Kidney (tissue), 13 donors: ENCODE measurements at regions not wholly inside any gene's neighbourhood (a gene's known extent, or its start where the extent isn't known, plus 50 kb on each side); places are given as distances from the start of the nearest gene placed in this dataset.

Experiments
- DNase-seq, 5 donors: peaks; one replicate each; pipeline ENCODE4 v3.0.0-alpha.2; 2013 to 2020
- FAIRE-seq: peaks from 2 replicates; lab custom pipeline; 2012; peaks lifted over from hg19 to GRCh38; lab: Jason Lieb, UNC
- H3K27ac ChIP-seq, 2 donors: one replicate each; pipeline ENCODE4 v1.7.0; 2013; ENCODE audit warnings: low read depth in 2 of 2, low read length in 2 of 2, inconsistent platforms in 1 of 2
- H3K27me3 ChIP-seq: one replicate; pipeline ENCODE4 v1.7.1; 2013; ENCODE audit warnings: low read length, inconsistent platforms; ENCODE audit not compliant: control insufficient read depth, insufficient read depth
- H3K36me3 ChIP-seq, 3 donors: one replicate each; pipeline versions ENCODE4 v1.7.0 to v1.7.1; 2013; ENCODE audit warnings: low read length in 3 of 3, control low read depth in 1 of 3, inconsistent platforms in 1 of 3; ENCODE audit not compliant: insufficient read depth in 3 of 3, control insufficient read depth in 2 of 3
- H3K4me1 ChIP-seq, 3 donors: one replicate each; pipeline versions ENCODE4 v1.7.0 to v1.7.1; 2013; ENCODE audit warnings: low read length in 3 of 3, inconsistent platforms in 1 of 3, low read depth in 1 of 3; ENCODE audit not compliant: control insufficient read depth in 2 of 3, insufficient read depth in 2 of 3
- H3K4me3 ChIP-seq, 3 donors: one replicate each; pipeline versions ENCODE4 v1.7.0 to v1.8.1; 2013; ENCODE audit warnings: low read length in 3 of 3, control low read depth in 1 of 3, inconsistent platforms in 1 of 3
- H3K9ac ChIP-seq, 3 donors: one replicate each; pipeline versions ENCODE4 v1.7.0 to v1.7.1; 2013; ENCODE audit warnings: low read length in 3 of 3, control low read depth in 1 of 3, inconsistent platforms in 1 of 3
- H3K9me3 ChIP-seq, 3 donors: one replicate each; pipeline versions ENCODE4 v1.7.0 to v1.7.1; 2013; ENCODE audit warnings: low read length in 3 of 3, control low read depth in 1 of 3, inconsistent platforms in 1 of 3; ENCODE audit not compliant: control insufficient read depth in 2 of 3, insufficient read depth in 1 of 3
- intact Hi-C: fragments of 100-400 bp; cut with DNase I; formaldehyde crosslinking; loops from one replicate; pipeline ENCODE4 v1.11.1; 2022
- TF ChIP-seq, protein P1 (sequence below): IDR thresholded peaks from 3 replicates; pipeline ENCODE4 v1.5.1; 2012; ENCODE audit warnings: mild to moderate bottlenecking, moderate library complexity, borderline replicate concordance; ENCODE audit not compliant: insufficient read depth; ENCODE audit errors: extremely low read depth
- donor health status: control.
- donor health status: control.
- donor health status: control.
- donor health status: control.
- donor health status: control.
- donor health status: DM: yes; HTN: yes; CAD: no.
- donor health status: Normal renal cell carcinoma (clear cell type).

DNA sequence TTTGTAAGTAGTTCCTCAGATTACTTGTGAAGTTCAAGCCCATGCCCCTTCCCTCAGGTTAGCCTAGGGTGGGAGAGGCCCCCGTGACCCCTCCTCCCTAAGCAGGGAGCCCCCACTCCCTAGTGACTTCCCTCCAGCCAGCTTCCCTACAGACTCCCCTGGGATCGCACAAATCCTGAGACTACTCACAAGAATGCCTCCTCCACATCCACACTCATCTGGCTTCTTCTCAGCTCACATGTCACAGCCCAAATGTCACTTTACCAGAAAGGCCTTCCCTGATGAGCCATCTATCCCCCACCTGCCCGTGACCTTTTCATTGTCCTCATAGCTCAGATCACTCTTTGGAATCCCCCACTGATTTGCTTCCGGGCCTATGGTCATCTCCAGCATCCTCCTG lies 96.7 kb upstream of the ARAP3 start:
- FAIRE-seq (no peak), DNase-seq (peak in 1 of 5 donors; percentile 21)
- intact Hi-C loops: no loop called here
- Histone ChIP-seq H3K9me3 (no peaks in the 10 kb centered on the region), H3K9ac (no peak overlapping the region), H3K36me3 (no peaks in the 10 kb centered on the region), H3K4me3 (no peak overlapping the region), H3K4me1 (peaks cover 0 to 5% (median 0%) of the 10 kb centered on the region in 3 donors), H3K27me3 (no peaks in the 10 kb centered on the region), H3K27ac (no peak overlapping the region)
- TF ChIP-seq, protein P1, sequence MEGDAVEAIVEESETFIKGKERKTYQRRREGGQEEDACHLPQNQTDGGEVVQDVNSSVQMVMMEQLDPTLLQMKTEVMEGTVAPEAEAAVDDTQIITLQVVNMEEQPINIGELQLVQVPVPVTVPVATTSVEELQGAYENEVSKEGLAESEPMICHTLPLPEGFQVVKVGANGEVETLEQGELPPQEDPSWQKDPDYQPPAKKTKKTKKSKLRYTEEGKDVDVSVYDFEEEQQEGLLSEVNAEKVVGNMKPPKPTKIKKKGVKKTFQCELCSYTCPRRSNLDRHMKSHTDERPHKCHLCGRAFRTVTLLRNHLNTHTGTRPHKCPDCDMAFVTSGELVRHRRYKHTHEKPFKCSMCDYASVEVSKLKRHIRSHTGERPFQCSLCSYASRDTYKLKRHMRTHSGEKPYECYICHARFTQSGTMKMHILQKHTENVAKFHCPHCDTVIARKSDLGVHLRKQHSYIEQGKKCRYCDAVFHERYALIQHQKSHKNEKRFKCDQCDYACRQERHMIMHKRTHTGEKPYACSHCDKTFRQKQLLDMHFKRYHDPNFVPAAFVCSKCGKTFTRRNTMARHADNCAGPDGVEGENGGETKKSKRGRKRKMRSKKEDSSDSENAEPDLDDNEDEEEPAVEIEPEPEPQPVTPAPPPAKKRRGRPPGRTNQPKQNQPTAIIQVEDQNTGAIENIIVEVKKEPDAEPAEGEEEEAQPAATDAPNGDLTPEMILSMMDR: no peak

DNA sequence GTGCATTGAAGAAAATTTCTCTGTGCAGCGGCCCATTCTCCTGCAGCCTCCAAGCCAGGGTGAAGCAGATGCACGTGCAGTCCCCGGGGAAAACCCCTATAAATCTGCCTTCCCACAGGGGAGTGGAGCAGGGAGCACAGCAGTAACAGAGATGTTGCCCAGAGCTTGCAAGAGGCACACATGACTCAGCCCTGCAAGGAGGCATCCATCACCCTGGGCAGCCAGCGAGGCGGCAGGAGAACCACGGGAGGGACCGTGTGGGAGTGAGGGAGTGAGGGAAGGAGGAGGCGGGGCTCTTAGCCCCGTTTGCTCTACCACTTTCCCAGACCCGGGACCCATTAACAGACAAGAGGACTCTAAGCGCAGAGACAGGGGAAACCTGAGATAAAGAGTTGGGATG lies 96.2 kb upstream of the ARAP3 start:
- peaks cover 0 to 2% (median 0%) of the 10 kb centered on the region in 3 donors for H3K4me1 ChIP-seq
- TF ChIP-seq, protein P1: no peak
- DNase-seq (peak; percentile 82 to 92 (median 89)), FAIRE-seq (no peak)
- H3K4me3 ChIP-seq: no peak overlapping the region
- no peaks in the 10 kb centered on the region for H3K27me3 ChIP-seq
- no peaks in the 10 kb centered on the region for H3K36me3 ChIP-seq
- H3K9me3 ChIP-seq: no peaks in the 10 kb centered on the region
- intact Hi-C loops: no loop called here
- no peak overlapping the region for H3K27ac ChIP-seq
- H3K9ac ChIP-seq: no peak overlapping the region

DNA sequence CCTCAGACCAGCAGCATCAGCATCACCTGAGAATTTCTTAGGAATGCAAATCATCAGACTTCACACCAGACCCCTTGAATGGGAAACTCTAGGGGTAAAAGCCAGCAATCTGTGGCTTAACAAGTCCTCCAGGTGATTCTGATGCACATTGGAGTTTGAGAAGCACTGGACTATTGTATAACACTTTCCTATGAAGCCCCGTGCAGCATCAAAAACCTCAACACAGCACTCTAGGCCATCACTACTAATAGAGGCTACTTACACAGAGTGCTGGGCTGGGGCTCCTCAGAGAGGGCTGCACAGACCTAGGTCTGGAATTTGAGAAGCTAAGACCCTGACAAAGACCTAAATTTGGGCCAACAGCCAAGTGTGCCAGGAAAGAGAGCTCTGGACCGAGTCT lies 95.7 kb upstream of the ARAP3 start:
- no peaks in the 10 kb centered on the region for H3K9me3 ChIP-seq
- no peak overlapping the region for H3K4me3 ChIP-seq
- intact Hi-C loops: no loop called here
- no peak overlapping the region for H3K27ac ChIP-seq
- H3K27me3 ChIP-seq: no peaks in the 10 kb centered on the region
- H3K4me1 ChIP-seq: no peaks in the 10 kb centered on the region
- FAIRE-seq (no peak), DNase-seq (no peak)
- no peaks in the 10 kb centered on the region for H3K36me3 ChIP-seq
- no peak overlapping the region for H3K9ac ChIP-seq
- TF ChIP-seq, protein P1: no peak

DNA sequence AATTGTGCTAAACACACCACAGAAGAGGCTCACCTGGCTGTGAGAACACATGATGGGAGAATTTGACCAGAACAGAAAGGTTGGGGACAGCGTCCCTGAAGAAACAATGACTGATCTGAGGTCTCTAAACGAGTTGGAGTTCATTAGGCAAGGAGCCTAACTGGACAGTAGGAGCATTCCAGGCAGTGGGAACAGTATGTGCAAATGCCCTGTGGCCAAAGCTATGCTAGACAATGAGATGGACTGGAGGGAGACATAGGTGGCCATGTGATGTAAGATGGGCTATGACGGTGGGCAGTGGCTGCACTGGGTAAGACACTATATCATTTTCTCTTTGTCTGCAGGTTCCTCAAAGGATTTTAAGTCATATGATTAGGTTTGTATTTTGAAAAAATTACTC lies 95.1 kb upstream of the ARAP3 start:
- intact Hi-C loops: no loop called here
- DNase-seq: no peak
- Histone ChIP-seq H3K36me3 (no peaks in the 10 kb centered on the region), H3K9me3 (no peaks in the 10 kb centered on the region), H3K4me1 (no peaks in the 10 kb centered on the region), H3K9ac (no peak overlapping the region), H3K4me3 (no peak overlapping the region), H3K27ac (no peak overlapping the region), H3K27me3 (no peaks in the 10 kb centered on the region)
- TF ChIP-seq, protein P1: no peak
- FAIRE-seq: no peak
